Neutrophil (primary cell): ENCODE measurements at regions not wholly inside any gene's neighbourhood (a gene's known extent, or its start where the extent isn't known, plus 50 kb on each side); places are given as distances from the start of the nearest gene placed in this dataset.
"Not testable (repeated sequence)": the region's sequence is repeated elsewhere in the genome, so short reads cannot be mapped to it uniquely, and the experiment has no call there.

Experiments used
- H3K27ac ChIP-seq: fragments of 200-600 bp; sonication (generic); 2 replicates; pipeline ENCODE4 v1.5.1; 2016; ENCODE audit warnings: mild to moderate bottlenecking, moderate library complexity
- H3K27me3 ChIP-seq: fragments of 200-600 bp; sonication (generic); 2 replicates; pipeline ENCODE4 v1.6.0; 2016; ENCODE audit warnings: mild to moderate bottlenecking
- H3K36me3 ChIP-seq: fragments of 200-600 bp; sonication (generic); 2 replicates; pipeline ENCODE4 v1.5.1; 2017
- H3K4me1 ChIP-seq, 2 experiments: fragments of 200-600 bp in 1 of 2; sonication (generic) in 1 of 2; 1 replicate in 1 of 2; 2 replicates in 1 of 2; pipeline versions ENCODE4 v1.5.1 to v1.6.1; 2013 to 2016; ENCODE audit warnings: low read depth in 1 of 2, low read length in 1 of 2, mild to moderate bottlenecking in 1 of 2, moderate library complexity in 1 of 2; ENCODE audit not compliant: control insufficient read depth in 1 of 2, insufficient read depth in 1 of 2
- H3K4me3 ChIP-seq, 2 experiments: fragments of 200-600 bp in 1 of 2; sonication (generic) in 1 of 2; 1 replicate in 1 of 2; 2 replicates in 1 of 2; pipeline ENCODE4 v1.5.1; 2013 to 2016; ENCODE audit warnings: low read depth in 1 of 2, low read length in 1 of 2, mild to moderate bottlenecking in 1 of 2, moderate library complexity in 1 of 2
- H3K9me3 ChIP-seq: fragments of 200-600 bp; sonication (generic); 2 replicates; pipeline ENCODE4 v1.5.1; 2016
- CTCF ChIP-seq: fragments of 200-600 bp; sonication (generic); IDR thresholded peaks from 2 replicates; pipeline ENCODE4 v1.5.1; 2016; ENCODE audit warnings: antibody characterized with exemption

DNA sequence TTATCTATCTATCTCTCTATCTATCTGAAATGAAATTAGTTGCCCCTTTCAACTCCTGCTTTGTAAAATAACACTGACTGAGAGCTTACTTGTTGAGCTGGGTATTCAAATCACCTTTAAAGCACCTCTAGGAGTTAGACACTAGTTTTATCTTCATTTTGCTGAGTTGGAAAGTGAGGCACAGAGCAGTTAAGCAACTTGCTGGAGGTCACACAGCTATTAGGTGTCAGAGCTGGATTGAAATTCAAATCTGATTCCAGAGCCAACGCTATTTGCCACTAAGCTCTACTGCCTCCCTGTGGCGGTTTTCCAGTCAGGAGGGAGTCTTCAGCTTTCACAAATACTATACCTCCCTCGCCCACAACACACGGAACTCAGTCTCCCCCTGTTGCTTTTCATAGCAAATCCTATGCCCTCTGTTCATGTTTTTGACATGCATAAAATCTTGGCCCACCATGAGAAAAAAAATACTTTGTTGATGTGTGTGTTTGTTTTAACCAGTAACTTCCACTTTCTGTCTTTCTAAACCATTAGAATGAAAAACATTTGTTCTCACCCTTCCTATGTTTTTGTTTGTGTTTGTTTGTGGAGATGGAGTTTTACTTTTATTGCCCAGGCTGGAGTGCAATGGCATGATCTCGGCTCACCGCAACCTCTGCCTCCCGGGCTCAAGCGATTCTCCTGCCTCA is 74.8 kb upstream of the SMURF2 start:
- peaks cover 12 to 15% of the 10 kb centered on the region in 2 experiments for H3K4me1 ChIP-seq
- H3K36me3 ChIP-seq: peaks cover 41% of the 10 kb centered on the region
- H3K9me3 ChIP-seq: no peaks in the 10 kb centered on the region
- H3K27ac ChIP-seq: no peak overlapping the region
- H3K27me3 ChIP-seq: no peaks in the 10 kb centered on the region
- H3K4me3 ChIP-seq: no peak overlapping the region
- TF ChIP-seq CTCF: no peak

DNA sequence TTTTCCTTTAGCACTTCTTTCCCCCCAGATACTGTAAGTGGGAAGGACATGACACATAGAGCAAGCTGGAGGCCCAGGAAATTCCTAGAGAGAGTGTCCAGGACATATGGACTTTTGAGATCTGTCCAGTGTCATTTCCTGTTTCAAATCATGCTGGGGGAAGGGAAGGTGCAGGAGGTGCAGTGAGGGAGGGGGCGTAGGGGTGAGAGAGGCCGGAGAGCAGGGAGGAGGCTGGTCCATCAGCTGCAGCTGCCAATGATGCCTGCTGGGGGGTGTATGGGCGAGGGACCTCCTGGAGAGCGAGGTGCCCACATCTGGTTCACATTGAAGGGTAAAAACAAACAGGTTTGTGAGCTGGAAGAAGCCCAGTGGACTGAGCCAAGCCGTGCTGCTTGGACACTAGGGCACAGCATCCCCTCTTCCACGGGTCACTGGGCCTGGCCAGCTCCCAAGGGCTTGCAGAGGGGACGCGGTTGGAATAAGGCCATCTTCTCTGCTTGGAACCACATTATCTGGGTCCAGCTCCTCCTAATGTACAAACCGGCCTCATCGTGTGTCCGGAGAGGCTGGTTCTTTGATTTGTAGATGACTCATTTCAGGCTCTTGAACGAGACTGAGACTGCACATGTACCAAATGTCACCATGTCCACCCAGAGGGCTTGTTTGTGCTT is 70.4 kb upstream of the SMURF2 start:
- no peak for TF ChIP-seq CTCF
- Histone ChIP-seq H3K9me3 (no peaks in the 10 kb centered on the region), H3K36me3 (peaks cover 26% of the 10 kb centered on the region), H3K27me3 (no peaks in the 10 kb centered on the region), H3K27ac (no peak overlapping the region), H3K4me3 (no peak overlapping the region), H3K4me1 (no peaks in the 10 kb centered on the region)

DNA sequence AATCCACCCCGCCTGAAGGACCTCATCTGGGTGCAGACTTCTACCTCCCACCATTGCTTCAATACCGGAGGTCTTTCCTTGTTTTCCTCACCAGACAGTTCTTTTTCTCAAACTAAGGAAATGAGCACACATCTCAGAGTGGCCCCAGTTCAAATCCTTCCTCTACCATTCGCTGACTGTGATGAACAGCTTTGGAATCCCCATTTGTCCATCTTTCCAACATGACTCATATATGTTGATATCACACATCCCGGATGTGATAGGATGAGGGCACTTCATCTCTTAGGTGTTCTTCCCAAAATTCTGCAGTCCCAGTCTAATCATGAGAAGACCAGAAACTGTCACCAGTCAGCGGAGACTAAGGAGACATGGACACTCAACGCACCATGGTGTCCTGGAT is 67.9 kb upstream of the SMURF2 start:
- H3K4me1 ChIP-seq, H3K9me3 ChIP-seq, H3K4me3 ChIP-seq, H3K27me3 ChIP-seq, H3K27ac ChIP-seq: not testable (repeated sequence)
- H3K36me3 ChIP-seq: peaks cover 21% of the 10 kb centered on the region

GRCh38 chr17:64729201-64729600 is 67.1 kb upstream of the SMURF2 start:
- H3K27me3 ChIP-seq: no peaks in the 10 kb centered on the region
- no peak overlapping the region for H3K4me3 ChIP-seq
- no peaks in the 10 kb centered on the region for H3K9me3 ChIP-seq
- no peak overlapping the region for H3K27ac ChIP-seq
- H3K4me1 ChIP-seq: no peaks in the 10 kb centered on the region
- no peak for TF ChIP-seq CTCF
- H3K36me3 ChIP-seq: peaks cover 21% of the 10 kb centered on the region

GRCh38 chr17:64728041-64728695 is 66.1 kb upstream of the SMURF2 start:
- Histone ChIP-seq H3K4me1 (no peaks in the 10 kb centered on the region), H3K27me3 (no peaks in the 10 kb centered on the region), H3K4me3 (no peak overlapping the region), H3K27ac (no peak overlapping the region), H3K36me3 (peaks cover 12% of the 10 kb centered on the region), H3K9me3 (no peaks in the 10 kb centered on the region)
- TF ChIP-seq CTCF: no peak

- H3K4me1 ChIP-seq, H3K9me3 ChIP-seq, H3K27ac ChIP-seq, H3K27me3 ChIP-seq, H3K36me3 ChIP-seq, H3K4me3 ChIP-seq: not testable (repeated sequence)
Measured at GRCh38 chr17:64726025-64726424, 63.9 kb upstream of the SMURF2 start.

GRCh38 chr17:64724246-64724645 is 62.1 kb upstream of the SMURF2 start:
- H3K27ac ChIP-seq, H3K9me3 ChIP-seq: not testable (repeated sequence)

More at GRCh38 chr17:64724246-64724645, 62.1 kb upstream of the SMURF2 start:
- H3K4me3 ChIP-seq, H3K27me3 ChIP-seq, H3K36me3 ChIP-seq, H3K4me1 ChIP-seq: not testable (repeated sequence)
